PC-3 (cell line): ENCODE measurements at regions not wholly inside any gene's neighbourhood (a gene's known extent, or its start where the extent isn't known, plus 50 kb on each side); places are given as distances from the start of the nearest gene placed in this dataset.

Source experiments
- ATAC-seq: fragments of 200-7000 bp; cut with Tn5 transposase; 2 replicates; pipeline ENCODE4 v1.9.1; 2020; ENCODE audit warnings: mild to moderate bottlenecking, moderate library complexity
- BruUV-seq: library from RNA; stranded (reverse); fragments of 400-500 nt; replicated peaks from 2 replicates; lab custom pipeline; 2021; lab: Mats Ljungman, UMichigan
- CTCF ChIA-PET: fragments of 300-600 bp; sonication (Branson Sonifier 250); formaldehyde crosslinking; loops from one replicate; lab custom pipeline; 2022; ENCODE audit warnings: antibody characterized with exemption; lab: Charles Lee
- POLR2A ChIA-PET: fragments of 300-600 bp; sonication (Branson Sonifier 250); formaldehyde crosslinking; loops from one replicate; lab custom pipeline; 2022; ENCODE audit warnings: antibody characterized with exemption; ENCODE audit not compliant: unreplicated experiment; lab: Charles Lee
- DNase-seq: peaks from one replicate; pipeline ENCODE4 v3.0.0-alpha.2; 2015
- H2AFZ ChIP-seq: fragments of 300-600 bp; sonication (generic); 2 replicates; pipeline ENCODE4 v1.6.0; 2016; ENCODE audit warnings: antibody characterized with exemption, low read length
- H3F3A ChIP-seq: fragments of 300-600 bp; sonication (generic); one replicate; pipeline ENCODE4 v1.6.0; 2017; ENCODE audit warnings: antibody characterized with exemption, low read length, control low read depth, mild to moderate bottlenecking; ENCODE audit not compliant: unreplicated experiment
- H3K27ac ChIP-seq: fragments of 300-600 bp; sonication (generic); 2 replicates; pipeline ENCODE4 v1.5.1; 2016; ENCODE audit warnings: mild to moderate bottlenecking, low read length
- H3K27me3 ChIP-seq: fragments of 300-600 bp; sonication (generic); 2 replicates; pipeline ENCODE4 v1.6.1; 2016; ENCODE audit warnings: low read length, mixed read lengths
- H3K36me3 ChIP-seq: fragments of 300-600 bp; sonication (generic); 2 replicates; pipeline ENCODE4 v1.6.1; 2016; ENCODE audit warnings: low read depth, mixed run types, low read length, mixed read lengths
- H3K4me1 ChIP-seq: fragments of 300-600 bp; sonication (generic); 2 replicates; pipeline ENCODE4 v1.5.1; 2016; ENCODE audit warnings: low read length; ENCODE audit not compliant: insufficient read depth
- H3K4me2 ChIP-seq: fragments of 300-600 bp; sonication (generic); 2 replicates; pipeline ENCODE4 v1.6.0; 2016; ENCODE audit warnings: low read length
- H3K4me3 ChIP-seq: fragments of 300-600 bp; sonication (generic); 2 replicates; pipeline ENCODE4 v1.5.1; 2016; ENCODE audit warnings: mild to moderate bottlenecking, low read length, mixed read lengths
- H3K79me2 ChIP-seq: fragments of 300-600 bp; sonication (generic); 2 replicates; pipeline ENCODE4 v1.6.1; 2017; ENCODE audit warnings: low read length, mixed read lengths
- H3K9ac ChIP-seq: fragments of 300-600 bp; sonication (generic); 2 replicates; pipeline ENCODE4 v1.6.0; 2016; ENCODE audit warnings: mild to moderate bottlenecking, low read length
- H3K9me2 ChIP-seq: fragments of 300-600 bp; sonication (generic); replicated peaks from 2 replicates; pipeline ENCODE4 v1.6.1; 2016; ENCODE audit warnings: mixed run types, low read length, mixed read lengths
- H3K9me3 ChIP-seq: fragments of 300-600 bp; sonication (generic); 2 replicates; pipeline ENCODE4 v1.6.1; 2016; ENCODE audit warnings: low read length, mixed read lengths
- H4K20me1 ChIP-seq: fragments of 300-600 bp; sonication (generic); 2 replicates; pipeline ENCODE4 v1.6.1; 2016; ENCODE audit warnings: low read length, mixed read lengths
- EZH2 ChIP-seq: fragments of 300-600 bp; sonication (generic); IDR thresholded peaks from one replicate; pipeline ENCODE4 v1.6.1; 2017; ENCODE audit warnings: antibody characterized with exemption, mild to moderate bottlenecking, low read length; ENCODE audit not compliant: unreplicated experiment
- EZH2phosphoT487 ChIP-seq: fragments of 300-600 bp; sonication (generic); IDR thresholded peaks from 2 replicates; pipeline ENCODE4 v1.6.1; 2018; ENCODE audit warnings: mild to moderate bottlenecking, antibody characterized with exemption, low read length, borderline replicate concordance
- intact Hi-C: fragments of 100-400 bp; cut with micrococcal nuclease; formaldehyde crosslinking; loops from 2 replicates; pipeline ENCODE4 v1.9.0; 2023
- TF ChIP-seq, protein P1 (sequence below): fragments of 300-600 bp; sonication (generic); conservative IDR thresholded peaks from 2 replicates; pipeline ENCODE4 v1.5.1; 2017; ENCODE audit warnings: antibody characterized with exemption, low read depth, mild to moderate bottlenecking, low read length

- peak; percentile 38 for ATAC-seq
- no TSS peak for BruUV-seq
- CTCF ChIA-PET, result no interaction called here
Measured at GRCh38 chr10:44703241-44704155, 207.6 kb upstream of the TMEM72 start.

GRCh38 chr10:44704616-44705015 is 206.5 kb upstream of the TMEM72 start:
- Histone ChIP-seq H3K36me3 (peaks cover 6% of the 10 kb centered on the region; the same call in 1 of the 2 replicates), H3K4me3 (no peak overlapping the region), H3K9ac (no peak overlapping the region), H3K27me3 (no peaks in the 10 kb centered on the region), H3K79me2 (no peaks in the 10 kb centered on the region), H3F3A (peaks cover 5% of the 10 kb centered on the region), H3K9me3 (peaks cover 14% of the 10 kb centered on the region), H3K27ac (no peak overlapping the region), H3K4me2 (no peak overlapping the region), H3K4me1 (peaks cover 44% of the 10 kb centered on the region), H3K9me2 (no peaks in the 10 kb centered on the region), H4K20me1 (no peaks in the 10 kb centered on the region), H2AFZ (no peak overlapping the region)
- no TSS peak for BruUV-seq
- no peak for ATAC-seq
- POLR2A ChIA-PET, result no interaction called here
- DNase-seq, result no peak
- CTCF ChIA-PET, result no interaction called here
- TF ChIP-seq EZH2phosphoT487 (no peak), EZH2 (no peak)
- TF ChIP-seq, protein P1, sequence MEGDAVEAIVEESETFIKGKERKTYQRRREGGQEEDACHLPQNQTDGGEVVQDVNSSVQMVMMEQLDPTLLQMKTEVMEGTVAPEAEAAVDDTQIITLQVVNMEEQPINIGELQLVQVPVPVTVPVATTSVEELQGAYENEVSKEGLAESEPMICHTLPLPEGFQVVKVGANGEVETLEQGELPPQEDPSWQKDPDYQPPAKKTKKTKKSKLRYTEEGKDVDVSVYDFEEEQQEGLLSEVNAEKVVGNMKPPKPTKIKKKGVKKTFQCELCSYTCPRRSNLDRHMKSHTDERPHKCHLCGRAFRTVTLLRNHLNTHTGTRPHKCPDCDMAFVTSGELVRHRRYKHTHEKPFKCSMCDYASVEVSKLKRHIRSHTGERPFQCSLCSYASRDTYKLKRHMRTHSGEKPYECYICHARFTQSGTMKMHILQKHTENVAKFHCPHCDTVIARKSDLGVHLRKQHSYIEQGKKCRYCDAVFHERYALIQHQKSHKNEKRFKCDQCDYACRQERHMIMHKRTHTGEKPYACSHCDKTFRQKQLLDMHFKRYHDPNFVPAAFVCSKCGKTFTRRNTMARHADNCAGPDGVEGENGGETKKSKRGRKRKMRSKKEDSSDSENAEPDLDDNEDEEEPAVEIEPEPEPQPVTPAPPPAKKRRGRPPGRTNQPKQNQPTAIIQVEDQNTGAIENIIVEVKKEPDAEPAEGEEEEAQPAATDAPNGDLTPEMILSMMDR, result no peak
- intact Hi-C loops, result no loop called here

More at GRCh38 chr10:44703241-44704155, 207.6 kb upstream of the TMEM72 start:
- DNase-seq, result peak; percentile 89
- H3K36me3 ChIP-seq, result peaks cover 6% of the 10 kb centered on the region; the same call in 1 of the 2 replicates
- H3K9me3 ChIP-seq, result peaks cover 14% of the 10 kb centered on the region
- no peaks in the 10 kb centered on the region for H3K79me2 ChIP-seq
- H3F3A ChIP-seq, result peaks cover 5% of the 10 kb centered on the region
- no peak overlapping the region for H2AFZ ChIP-seq
- no peak overlapping the region for H3K4me3 ChIP-seq
- no peaks in the 10 kb centered on the region for H4K20me1 ChIP-seq
- POLR2A ChIA-PET, result interaction anchor here (0.6 kb wide), 1 partner anchor 68 kb away, joined by 4 read pairs; no protein-coding TSS in a partner anchor
- TF ChIP-seq EZH2, result no peak
- TF ChIP-seq EZH2phosphoT487, result no peak
- TF ChIP-seq, protein P1, result no peak
- H3K9me2 ChIP-seq, result no peaks in the 10 kb centered on the region
- peak overlapping the region; percentile 29 for H3K4me2 ChIP-seq
- H3K27ac ChIP-seq, result peak overlapping the region; percentile 73
- no peak overlapping the region for H3K9ac ChIP-seq
- peaks cover 44% of the 10 kb centered on the region for H3K4me1 ChIP-seq
- no peaks in the 10 kb centered on the region for H3K27me3 ChIP-seq
- intact Hi-C loops, result no loop called here
